NK-92 (cell line): ENCODE measurements at regions not wholly inside any gene's neighbourhood (a gene's known extent, or its start where the extent isn't known, plus 50 kb on each side); places are given as distances from the start of the nearest gene placed in this dataset.

Experiments used
- DNase-seq: peaks from one replicate; lab custom pipeline; 2025; ENCODE audit not compliant: unreplicated experiment; lab: John Stamatoyannopoulos, UW

- DNase-seq: no peak
Observed at GRCh38 chr2:122157158-122157557, 401.7 kb downstream of the TSN start.

- no peak for DNase-seq
Observed at GRCh38 chr2:122163617-122164016, 408.2 kb downstream of the TSN start.

GRCh38 chr2:122164964-122165363, 409.5 kb downstream of the TSN start:
- DNase-seq: no peak

DNA sequence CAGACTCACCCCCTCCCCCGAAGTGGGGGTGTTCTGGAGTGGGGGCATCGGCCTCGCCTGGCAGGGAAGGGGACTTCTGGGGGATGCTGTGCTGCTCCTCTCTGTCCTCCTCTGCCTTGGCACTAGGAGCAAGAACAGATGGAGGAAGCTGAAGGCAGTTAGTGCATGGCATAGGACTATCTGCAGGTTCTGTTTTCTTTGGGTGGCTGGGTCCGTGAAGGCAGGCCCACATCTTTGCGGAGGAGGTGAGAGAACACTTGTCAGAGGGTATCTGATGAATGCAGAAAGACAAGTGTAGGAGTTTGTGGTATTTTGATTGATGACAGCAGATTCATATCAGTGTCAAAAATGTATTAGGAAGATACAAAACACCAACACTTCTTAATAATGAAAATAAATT, 411.4 kb downstream of the TSN start:
- DNase-seq: no peak

DNA sequence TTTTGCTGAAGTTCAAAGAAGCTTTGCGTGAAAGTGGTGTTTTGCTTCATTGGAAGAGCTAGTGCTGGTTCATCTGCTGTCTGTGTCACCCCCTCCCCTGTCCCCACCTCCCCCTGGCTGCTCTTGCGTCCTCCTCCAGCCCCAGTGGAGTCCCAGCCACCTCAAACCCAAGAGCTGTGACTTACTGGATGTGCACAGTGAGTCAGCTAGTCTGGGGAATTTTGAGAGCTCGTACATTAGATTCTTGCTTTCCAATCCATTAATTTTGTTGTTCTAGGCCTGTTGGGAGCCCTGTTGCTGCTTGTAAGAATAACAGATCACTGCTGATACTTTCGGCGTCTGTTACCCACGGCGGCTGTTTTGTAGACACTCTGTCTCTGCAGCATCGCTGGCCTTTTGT, 412.1 kb downstream of the TSN start:
- no peak for DNase-seq

GRCh38 chr2:122168799-122169198, 413.3 kb downstream of the TSN start:
- no peak for DNase-seq

GRCh38 chr2:122172812-122173211, 417.4 kb downstream of the TSN start:
- no peak for DNase-seq

- DNase-seq: no peak
Observed at GRCh38 chr2:122174061-122174460, 418.6 kb downstream of the TSN start.

GRCh38 chr2:122179492-122180165, 424.2 kb downstream of the TSN start:
- DNase-seq: no peak

- DNase-seq: no peak
Observed at GRCh38 chr2:122180972-122181371, 425.5 kb downstream of the TSN start.

- no peak for DNase-seq
Observed at GRCh38 chr2:122182616-122183355, 427.3 kb downstream of the TSN start.

DNA sequence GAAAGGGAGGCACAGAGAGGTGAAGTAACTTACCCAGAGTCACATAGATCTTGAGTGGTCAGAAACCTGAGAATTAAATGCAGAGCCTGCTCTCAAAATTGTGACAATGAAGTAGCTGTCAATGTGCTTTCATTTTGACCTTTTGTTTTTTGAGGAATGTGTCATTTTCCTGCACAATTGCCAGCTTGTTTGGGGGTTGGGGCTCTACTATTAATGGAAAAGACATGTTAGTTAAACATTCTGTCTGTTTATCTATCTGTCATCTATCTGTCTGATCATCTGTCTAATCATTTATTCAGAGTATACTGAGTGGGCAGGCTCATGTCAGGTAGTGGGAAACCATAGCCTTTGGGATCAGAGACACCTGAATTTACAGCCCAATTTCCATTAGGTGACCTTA, 428.4 kb downstream of the TSN start:
- DNase-seq: no peak

DNA sequence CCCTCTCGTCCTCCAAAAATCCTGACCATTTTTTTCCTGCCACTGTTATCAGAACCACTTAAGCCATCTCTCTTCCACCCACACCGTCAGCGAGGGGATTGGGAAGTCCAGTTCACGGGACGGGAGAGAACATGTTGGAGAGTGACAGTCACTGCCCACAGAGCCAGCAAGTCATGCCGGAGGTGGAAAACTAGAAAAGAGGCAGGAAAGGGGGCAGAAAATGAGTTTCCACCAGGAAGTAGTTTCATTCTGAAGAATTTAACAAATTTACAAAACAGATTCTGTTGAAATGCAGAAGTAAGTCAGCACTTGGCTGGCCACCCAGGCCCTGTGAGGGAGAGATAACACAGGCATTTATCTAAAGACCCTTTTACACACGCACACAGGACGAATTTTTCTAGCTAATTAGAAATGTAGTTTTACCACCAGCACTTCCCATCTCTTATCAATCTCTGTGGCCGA, 431.3 kb downstream of the TSN start:
- DNase-seq: no peak

GRCh38 chr2:122191331-122191730, 435.9 kb downstream of the TSN start:
- no peak for DNase-seq

DNA sequence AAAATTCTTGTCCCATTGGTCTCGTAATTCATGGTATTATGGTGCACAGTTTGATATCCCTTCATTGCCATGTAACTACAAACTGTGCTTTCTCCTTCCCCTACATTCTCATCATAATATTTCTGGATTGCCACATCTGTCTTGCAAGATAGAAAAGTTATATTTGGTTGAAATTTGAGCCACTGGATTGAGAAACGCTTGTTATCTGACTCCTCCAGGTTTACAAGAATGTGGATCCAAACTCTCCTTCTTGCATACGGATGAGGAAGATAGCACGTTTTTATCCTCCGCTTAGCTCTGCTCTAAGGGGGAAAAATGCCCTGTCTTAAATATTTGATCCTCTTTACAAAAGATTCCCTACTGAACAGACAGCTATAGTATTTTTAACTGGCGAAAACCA, 438.2 kb downstream of the TSN start:
- DNase-seq: no peak

DNA sequence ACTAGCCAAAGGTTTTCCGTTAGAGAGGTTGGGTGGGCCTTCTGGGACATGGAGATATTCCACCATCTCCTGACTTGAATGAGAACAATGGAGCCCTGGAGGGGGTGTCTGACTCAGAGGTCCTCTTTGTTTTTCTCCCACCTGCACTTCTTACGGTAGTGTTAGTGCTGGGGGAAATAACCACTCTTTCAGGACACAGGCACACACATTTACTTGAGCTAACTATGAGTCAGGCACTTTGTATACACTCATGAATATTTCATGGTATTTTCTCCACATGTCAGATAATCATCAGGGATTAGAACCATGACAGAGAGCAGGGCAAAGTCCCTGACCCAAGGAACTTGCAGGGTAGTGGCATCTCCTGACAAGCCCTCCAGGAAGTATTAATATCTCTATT, 439.1 kb downstream of the TSN start:
- no peak for DNase-seq

DNA sequence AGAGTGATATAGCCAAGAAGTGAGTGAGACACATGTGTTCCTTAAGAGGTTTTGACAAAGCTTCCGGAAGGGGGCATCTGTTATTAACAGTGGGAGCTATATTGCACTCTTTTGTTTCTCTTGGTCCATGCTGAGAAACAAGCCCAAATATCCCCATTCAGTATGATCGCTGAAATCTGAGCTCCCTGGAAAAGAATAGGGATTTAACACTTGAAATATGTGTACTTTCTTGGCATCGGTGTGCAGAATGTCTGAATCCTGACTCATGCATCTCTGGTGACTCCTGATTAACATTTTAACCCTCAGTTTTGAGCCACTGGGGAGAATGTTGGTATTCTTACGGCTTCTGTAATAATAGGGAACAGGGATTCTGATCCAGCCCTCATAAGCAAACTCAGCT, 448.1 kb downstream of the TSN start:
- no peak for DNase-seq

GRCh38 chr2:122205641-122206040, 450.2 kb downstream of the TSN start:
- DNase-seq: no peak

DNA sequence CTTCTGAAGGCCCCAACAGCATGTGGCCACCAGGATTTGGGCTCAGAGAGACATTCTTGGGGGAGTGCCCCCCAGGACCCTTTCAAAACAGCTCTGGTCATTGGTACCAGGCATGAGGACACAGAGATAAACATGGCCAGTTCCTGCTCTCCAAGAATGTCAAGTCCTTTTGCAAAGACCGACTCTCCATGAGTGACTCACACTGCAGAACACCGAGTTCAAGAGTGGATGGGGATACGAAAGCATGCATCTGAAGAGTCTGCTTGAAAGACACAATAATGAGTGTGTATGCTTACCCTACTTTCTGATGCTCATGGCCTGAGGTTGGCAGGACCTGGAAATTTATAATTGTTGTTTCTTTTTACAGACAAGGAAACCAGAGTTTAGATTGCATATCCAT, 450.6 kb downstream of the TSN start:
- DNase-seq: no peak

DNA sequence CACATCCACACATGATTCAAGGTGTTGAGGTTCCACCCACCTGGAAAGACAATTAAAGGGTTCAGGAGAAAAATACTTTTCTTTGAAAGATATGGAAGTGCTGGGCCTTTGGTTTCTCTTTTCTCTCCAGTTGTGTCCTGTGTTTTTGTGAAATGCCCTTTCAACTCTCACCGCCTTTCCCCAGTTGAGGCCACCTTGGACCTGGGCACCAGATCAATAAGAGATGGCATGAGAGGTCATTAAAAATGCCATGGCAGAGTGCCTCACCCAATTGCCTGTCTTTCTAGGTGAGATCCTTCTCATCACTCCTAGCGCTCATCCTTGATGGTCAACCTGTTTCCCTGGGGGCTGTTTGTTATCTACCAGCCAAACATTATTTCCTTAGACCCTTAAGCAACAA, 453.9 kb downstream of the TSN start:
- no peak for DNase-seq

GRCh38 chr2:122210065-122210464, 454.6 kb downstream of the TSN start:
- no peak for DNase-seq

DNA sequence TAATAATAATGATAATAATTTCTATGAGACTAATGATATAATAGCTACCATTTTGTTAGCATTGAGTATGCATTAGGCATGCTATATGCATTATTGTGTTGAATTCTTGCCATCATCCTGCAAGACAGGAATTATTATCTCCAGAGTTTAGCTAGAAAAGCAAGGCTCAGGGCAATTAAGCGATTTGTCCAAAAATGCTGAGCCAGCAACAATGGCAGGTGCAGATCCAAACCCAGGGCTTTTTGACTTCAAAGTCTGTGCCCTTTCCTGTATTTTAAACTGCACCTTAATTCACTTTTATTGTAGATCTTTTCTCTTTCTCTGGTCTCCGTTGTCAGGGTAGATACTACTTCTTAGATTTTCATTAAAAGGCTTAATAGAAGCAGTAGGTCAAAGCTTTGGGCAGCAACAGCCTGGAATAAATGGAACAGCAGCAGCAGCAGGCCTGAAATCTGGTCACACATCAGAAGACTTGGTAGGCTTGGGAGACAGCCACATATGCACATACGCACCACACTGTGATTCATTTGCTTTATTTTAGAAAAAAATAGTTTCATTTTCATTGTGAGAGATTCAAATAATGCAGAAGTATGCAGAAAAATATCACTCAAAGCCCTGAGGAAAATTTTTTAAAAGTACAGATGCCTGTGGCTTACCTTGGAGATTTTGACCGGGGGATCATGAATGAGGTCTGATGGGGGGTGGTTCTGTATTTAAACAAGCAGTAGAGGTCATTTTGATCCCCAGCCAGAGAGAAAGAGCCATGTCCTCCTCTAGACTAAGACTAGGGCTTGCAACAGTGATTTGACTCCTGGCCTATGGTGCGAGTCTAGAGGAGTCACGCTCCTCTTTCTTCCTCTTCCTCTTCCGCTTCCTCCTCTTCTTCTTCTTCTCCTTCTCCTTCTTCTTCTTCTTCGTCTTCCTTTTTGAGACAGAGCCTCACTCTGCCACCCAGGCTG, 455.7 kb downstream of the TSN start:
- DNase-seq: no peak
